ENCODE measurements at regions not wholly inside any gene's neighbourhood (a gene's known extent, or its start where the extent isn't known, plus 50 kb on each side); places are given as distances from the start of the nearest gene placed in this dataset.

- no peaks in the 10 kb centered on the region for H3K9me3 ChIP-seq (ENCODE audit: low read depth)
- H3K36me3 ChIP-seq (replicated peaks; ENCODE audit: insufficient read depth, low read depth): no peaks in the 10 kb centered on the region
- no peaks in the 10 kb centered on the region for H4K20me1 ChIP-seq (ENCODE audit: insufficient read depth, poor library complexity, severe bottlenecking)
- H3K27me3 ChIP-seq: no peaks in the 10 kb centered on the region
- no peaks in the 10 kb centered on the region for H3K9me2 ChIP-seq (replicated peaks; ENCODE audit: insufficient read depth)
- H3K4me1 ChIP-seq (ENCODE audit: insufficient read depth): no peaks in the 10 kb centered on the region
- H2AFZ ChIP-seq: no peak overlapping the region
- DNase-seq (ENCODE audit: low spot score): no peak
- TF ChIP-seq CTCF (IDR thresholded peaks at IDR 0.05; ENCODE audit: poor library complexity): no peak
- TF ChIP-seq EZH2 (IDR thresholded peaks at IDR 0.05; ENCODE audit: borderline replicate concordance): no peak
- no peak for TF ChIP-seq EZH2phosphoT487 (IDR thresholded peaks at IDR 0.05; ENCODE audit: low read depth, severe bottlenecking, unreplicated experiment)
- H3K4me3 ChIP-seq: no peak overlapping the region
- H3K79me2 ChIP-seq: no peaks in the 10 kb centered on the region
- no peak overlapping the region for H3K27ac ChIP-seq
- H3K4me2 ChIP-seq: no peak overlapping the region
Measured at GRCh38 chr4:60078984-60079383, 1121.1 kb upstream of the ADGRL3 start.

GRCh38 chr4:60081839-60082238 is 1118.3 kb upstream of the ADGRL3 start:
- H3K4me1 ChIP-seq (ENCODE audit: insufficient read depth): no peaks in the 10 kb centered on the region
- DNase-seq (ENCODE audit: low spot score): no peak
- no peak overlapping the region for H2AFZ ChIP-seq
- no peaks in the 10 kb centered on the region for H3K9me2 ChIP-seq (replicated peaks; ENCODE audit: insufficient read depth)
- no peaks in the 10 kb centered on the region for H3K36me3 ChIP-seq (replicated peaks; ENCODE audit: insufficient read depth, low read depth)
- H3K4me2 ChIP-seq: no peak overlapping the region
- H3K9me3 ChIP-seq (ENCODE audit: low read depth): no peaks in the 10 kb centered on the region
- TF ChIP-seq EZH2phosphoT487 (IDR thresholded peaks at IDR 0.05; ENCODE audit: low read depth, severe bottlenecking, unreplicated experiment): no peak
- TF ChIP-seq EZH2 (IDR thresholded peaks at IDR 0.05; ENCODE audit: borderline replicate concordance): no peak
- TF ChIP-seq CTCF (IDR thresholded peaks at IDR 0.05; ENCODE audit: poor library complexity): no peak
- no peak overlapping the region for H3K27ac ChIP-seq
- no peaks in the 10 kb centered on the region for H3K79me2 ChIP-seq
- no peaks in the 10 kb centered on the region for H3K27me3 ChIP-seq
- WGBS (ENCODE audit: low lambda C conversion rate, missing lambda C conversion rate): 79% methylated on average over 2 of the region's 2 CpGs
- H4K20me1 ChIP-seq (ENCODE audit: insufficient read depth, poor library complexity, severe bottlenecking): no peaks in the 10 kb centered on the region
- no peak overlapping the region for H3K4me3 ChIP-seq

GRCh38 chr4:60088807-60089486 is 1111.2 kb upstream of the ADGRL3 start:
- H3K4me2 ChIP-seq: no peak overlapping the region

More at GRCh38 chr4:60088807-60089486, 1111.2 kb upstream of the ADGRL3 start:
- no peak for TF ChIP-seq EZH2phosphoT487 (IDR thresholded peaks at IDR 0.05; ENCODE audit: low read depth, severe bottlenecking, unreplicated experiment)
- no peak for TF ChIP-seq EZH2 (IDR thresholded peaks at IDR 0.05; ENCODE audit: borderline replicate concordance)
- no peak for TF ChIP-seq CTCF (IDR thresholded peaks at IDR 0.05; ENCODE audit: poor library complexity)
- Histone ChIP-seq H3K4me3 (no peak overlapping the region), H3K79me2 (no peaks in the 10 kb centered on the region), H3K27me3 (no peaks in the 10 kb centered on the region), H3K27ac (no peak overlapping the region), H4K20me1 (ENCODE audit: insufficient read depth, poor library complexity, severe bottlenecking) (no peaks in the 10 kb centered on the region), H3K9me2 (replicated peaks; ENCODE audit: insufficient read depth) (no peaks in the 10 kb centered on the region), H3K9me3 (ENCODE audit: low read depth) (no peaks in the 10 kb centered on the region), H3K4me1 (ENCODE audit: insufficient read depth) (no peaks in the 10 kb centered on the region), H2AFZ (no peak overlapping the region), H3K36me3 (replicated peaks; ENCODE audit: insufficient read depth, low read depth) (no peaks in the 10 kb centered on the region)
- DNase-seq (ENCODE audit: low spot score): no peak
- 52% methylated on average over 3 of the region's 3 CpGs for WGBS (ENCODE audit: low lambda C conversion rate, missing lambda C conversion rate)

Measured in hepatocyte (in vitro differentiated cells).